Skeletal muscle tissue (tissue), 3 donors: ENCODE measurements at regions not wholly inside any gene's neighbourhood (a gene's known extent, or its start where the extent isn't known, plus 50 kb on each side); places are given as distances from the start of the nearest gene placed in this dataset.

ENCODE experiments used
- H3K27ac ChIP-seq: one replicate; pipeline ENCODE4 v1.7.0; 2013; ENCODE audit warnings: mild to moderate bottlenecking, low read depth, low read length, inconsistent platforms
- H3K27me3 ChIP-seq, 3 donors: one replicate each; pipeline ENCODE4 v1.7.0; 2013; ENCODE audit warnings: low read length in 3 of 3; ENCODE audit not compliant: control insufficient read depth in 3 of 3, insufficient read depth in 3 of 3
- H3K36me3 ChIP-seq, 3 donors: one replicate each; pipeline ENCODE4 v1.7.0; 2013; ENCODE audit warnings: low read length in 3 of 3; ENCODE audit not compliant: control insufficient read depth in 3 of 3, insufficient read depth in 3 of 3
- H3K4me1 ChIP-seq, 3 donors: one replicate each; pipeline ENCODE4 v1.7.0; 2013; ENCODE audit warnings: low read length in 3 of 3, mild to moderate bottlenecking in 3 of 3; ENCODE audit not compliant: control insufficient read depth in 3 of 3, insufficient read depth in 3 of 3
- H3K4me3 ChIP-seq, 3 donors: one replicate each; pipeline ENCODE4 v1.7.0; 2013; ENCODE audit warnings: low read length in 3 of 3
- H3K9ac ChIP-seq, 3 donors: one replicate each; pipeline ENCODE4 v1.7.0; 2013; ENCODE audit warnings: low read length in 3 of 3, mild to moderate bottlenecking in 3 of 3, moderate library complexity in 2 of 3, low read depth in 1 of 3
- H3K9me3 ChIP-seq, 3 donors: one replicate each; pipeline ENCODE4 v1.7.0; 2013; ENCODE audit warnings: low read length in 3 of 3; ENCODE audit not compliant: control insufficient read depth in 3 of 3
- donor health status: Osteomylitis.

DNA sequence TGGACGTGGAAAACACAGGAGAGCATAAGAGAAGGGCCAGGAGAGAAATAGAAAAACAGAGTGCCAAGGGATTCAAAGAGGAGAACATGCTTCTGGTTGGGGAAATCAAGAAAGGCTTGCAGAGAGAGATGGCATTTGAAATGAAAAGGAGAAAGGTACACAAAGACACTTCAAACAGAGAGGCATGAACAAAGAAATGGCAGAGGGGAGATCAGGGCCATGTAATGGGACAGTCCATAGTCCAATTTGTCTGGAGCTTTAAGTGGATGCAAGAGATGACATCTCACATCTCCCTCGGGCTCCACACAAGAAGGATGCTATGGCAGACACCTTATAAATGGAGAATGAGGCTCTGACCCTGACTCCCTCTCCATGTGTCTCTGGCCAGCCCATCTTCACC is 331.1 kb downstream of the MLLT3 start:
- H3K36me3 ChIP-seq, result no peaks in the 10 kb centered on the region
- H3K4me3 ChIP-seq, result no peak overlapping the region
- H3K4me1 ChIP-seq, result no peaks in the 10 kb centered on the region
- no peak overlapping the region for H3K9ac ChIP-seq
- H3K27me3 ChIP-seq, result peaks cover 0 to 3% (median 0%) of the 10 kb centered on the region in 3 donors
- H3K27ac ChIP-seq, result no peak overlapping the region
- no peaks in the 10 kb centered on the region for H3K9me3 ChIP-seq

DNA sequence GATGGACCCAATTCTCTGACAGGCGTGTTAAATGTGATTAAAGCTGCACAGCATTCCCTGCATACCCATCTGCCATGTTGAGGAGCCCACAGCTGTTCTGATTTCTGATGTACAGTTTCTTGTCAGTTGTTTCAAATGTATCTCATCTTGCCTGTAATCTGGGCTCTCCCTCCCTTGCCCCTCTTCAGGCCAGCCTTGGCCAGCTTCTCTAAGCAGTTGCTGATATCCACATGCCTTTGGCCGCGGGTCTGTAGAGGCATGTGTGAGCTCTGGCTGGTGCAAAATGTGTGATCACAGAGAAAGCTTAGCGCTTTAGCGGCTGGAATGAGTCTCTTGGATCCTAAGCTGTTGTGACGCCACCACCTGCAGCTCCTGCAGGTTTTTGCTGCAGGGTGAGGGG is 332.0 kb downstream of the MLLT3 start:
- H3K9me3 ChIP-seq, result no peaks in the 10 kb centered on the region
- H3K36me3 ChIP-seq, result no peaks in the 10 kb centered on the region
- no peak overlapping the region for H3K4me3 ChIP-seq
- H3K27ac ChIP-seq, result no peak overlapping the region
- no peaks in the 10 kb centered on the region for H3K4me1 ChIP-seq
- H3K9ac ChIP-seq, result no peak overlapping the region
- peaks cover 0 to 3% (median 0%) of the 10 kb centered on the region in 3 donors for H3K27me3 ChIP-seq

DNA sequence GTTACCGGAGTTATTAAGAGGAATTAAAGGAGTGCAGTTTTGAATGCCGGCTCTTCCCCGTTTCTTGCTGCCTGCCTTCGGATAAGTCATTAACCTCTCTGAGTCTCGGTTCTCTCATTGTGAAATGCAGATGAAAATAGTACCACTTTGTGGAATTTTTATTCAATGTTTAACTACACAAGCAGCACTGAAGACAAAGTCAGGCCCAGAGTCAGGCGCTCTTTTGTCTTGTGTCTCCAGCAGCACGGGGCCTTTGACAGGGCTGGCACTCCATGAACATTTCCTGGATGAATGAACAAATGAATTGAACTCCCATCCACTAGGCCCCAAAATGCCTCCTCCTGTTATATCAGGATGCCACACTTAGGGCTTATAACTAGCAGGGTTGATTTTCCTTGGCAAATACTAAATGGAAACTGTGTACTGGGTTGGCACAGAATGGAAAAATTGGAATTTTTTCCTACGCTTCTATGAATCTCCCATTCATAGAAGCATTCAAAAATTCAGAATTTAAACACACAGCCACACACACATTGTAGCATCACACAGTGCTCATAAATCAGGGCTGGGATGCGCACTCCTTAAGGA is 332.8 kb downstream of the MLLT3 start:
- Histone ChIP-seq H3K9ac (no peak overlapping the region), H3K27ac (no peak overlapping the region), H3K36me3 (no peaks in the 10 kb centered on the region), H3K27me3 (peaks cover 0 to 3% (median 0%) of the 10 kb centered on the region in 3 donors), H3K4me3 (no peak overlapping the region), H3K9me3 (no peaks in the 10 kb centered on the region), H3K4me1 (no peaks in the 10 kb centered on the region)

DNA sequence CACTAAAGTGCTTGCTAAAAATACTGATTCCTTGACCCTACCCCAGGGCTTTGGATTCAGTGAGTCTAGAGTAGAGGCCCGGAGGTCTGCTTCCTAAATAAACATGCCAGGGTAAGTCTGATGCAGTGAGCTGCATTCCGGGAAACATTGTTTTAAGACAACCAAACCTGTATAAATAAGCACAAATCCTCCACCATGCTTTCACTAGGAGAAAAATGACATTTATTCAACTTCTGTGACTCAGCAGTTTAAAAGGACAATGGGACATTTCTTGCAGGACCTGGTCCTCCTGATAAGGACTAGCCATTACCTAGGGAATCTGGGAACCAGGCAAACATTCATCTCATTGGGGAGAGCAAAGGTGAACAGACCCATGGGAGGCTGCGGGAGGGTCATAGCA is 335.3 kb downstream of the MLLT3 start:
- Histone ChIP-seq H3K27ac (no peak overlapping the region), H3K4me1 (no peaks in the 10 kb centered on the region)

DNA sequence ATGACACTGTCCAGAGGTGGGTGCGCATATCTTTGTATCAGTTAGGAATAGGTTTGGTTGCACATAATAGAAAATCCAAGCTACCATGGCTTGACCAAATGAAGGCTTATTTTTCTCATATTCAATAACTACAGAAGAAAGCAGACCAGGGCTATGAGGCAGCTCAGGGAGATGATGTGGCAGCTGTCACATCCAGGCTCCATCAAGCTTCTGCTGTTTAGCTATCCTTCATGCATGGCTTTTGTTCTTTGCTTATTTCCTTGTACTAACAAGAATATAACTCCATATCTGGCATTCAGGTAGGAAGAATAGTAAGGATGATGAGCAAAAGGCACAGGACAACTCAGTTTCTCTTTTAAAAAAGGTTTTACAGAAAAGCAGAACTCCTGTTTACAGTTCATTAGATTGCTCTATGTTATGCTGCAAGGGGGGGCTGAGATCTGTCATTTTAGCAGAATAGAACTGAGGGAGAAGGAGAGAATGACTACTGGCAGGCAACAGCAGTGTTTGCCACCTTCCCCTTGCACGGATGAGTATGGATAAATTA is 336.1 kb downstream of the MLLT3 start:
- Histone ChIP-seq H3K36me3 (no peaks in the 10 kb centered on the region), H3K27ac (no peak overlapping the region), H3K27me3 (peaks cover 0 to 3% (median 0%) of the 10 kb centered on the region in 3 donors), H3K9me3 (no peaks in the 10 kb centered on the region), H3K4me3 (no peak overlapping the region), H3K4me1 (no peaks in the 10 kb centered on the region), H3K9ac (no peak overlapping the region)

More for the DNA sequence above, 335.3 kb downstream of the MLLT3 start:
- H3K9ac ChIP-seq, result no peak overlapping the region
- H3K36me3 ChIP-seq, result no peaks in the 10 kb centered on the region
- no peaks in the 10 kb centered on the region for H3K9me3 ChIP-seq
- peaks cover 0 to 3% (median 0%) of the 10 kb centered on the region in 3 donors for H3K27me3 ChIP-seq
- H3K4me3 ChIP-seq, result no peak overlapping the region

DNA sequence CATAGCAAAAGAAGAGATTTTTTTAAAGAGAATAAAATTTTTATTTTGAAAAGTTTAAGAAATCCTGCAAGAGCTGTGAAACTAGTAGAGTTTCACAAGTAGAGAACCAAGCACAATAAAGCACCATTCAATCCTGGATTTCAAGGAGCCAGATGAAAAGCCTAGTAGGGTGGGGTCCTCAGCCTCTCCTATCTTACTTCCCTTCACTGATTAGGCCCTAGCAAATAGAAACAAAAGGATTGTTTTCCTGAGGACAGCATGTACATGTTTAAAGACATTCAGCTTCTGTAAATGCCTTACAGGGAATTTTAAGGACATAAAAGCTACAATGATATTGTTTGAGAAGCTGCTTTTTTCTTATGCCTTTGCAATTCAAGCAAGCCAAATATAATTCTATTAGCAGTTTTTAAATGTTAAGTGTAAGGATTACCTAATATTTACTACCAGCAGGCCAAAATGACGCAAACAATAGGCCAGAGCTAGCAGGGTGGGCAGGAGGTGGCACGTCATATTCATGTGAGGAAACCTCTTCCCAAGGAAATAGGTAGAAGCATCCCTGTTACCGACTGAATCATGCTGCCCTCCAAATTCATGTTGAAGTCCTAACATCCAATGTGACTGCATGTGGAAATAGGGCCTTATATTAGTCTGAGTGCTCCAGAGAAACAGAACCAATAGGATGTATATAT is 337.6 kb downstream of the MLLT3 start:
- no peak overlapping the region for H3K9ac ChIP-seq
- H3K9me3 ChIP-seq, result no peaks in the 10 kb centered on the region
- no peaks in the 10 kb centered on the region for H3K4me1 ChIP-seq
- H3K27me3 ChIP-seq, result no peaks in the 10 kb centered on the region
- no peak overlapping the region for H3K27ac ChIP-seq
- no peaks in the 10 kb centered on the region for H3K36me3 ChIP-seq
- no peak overlapping the region for H3K4me3 ChIP-seq

DNA sequence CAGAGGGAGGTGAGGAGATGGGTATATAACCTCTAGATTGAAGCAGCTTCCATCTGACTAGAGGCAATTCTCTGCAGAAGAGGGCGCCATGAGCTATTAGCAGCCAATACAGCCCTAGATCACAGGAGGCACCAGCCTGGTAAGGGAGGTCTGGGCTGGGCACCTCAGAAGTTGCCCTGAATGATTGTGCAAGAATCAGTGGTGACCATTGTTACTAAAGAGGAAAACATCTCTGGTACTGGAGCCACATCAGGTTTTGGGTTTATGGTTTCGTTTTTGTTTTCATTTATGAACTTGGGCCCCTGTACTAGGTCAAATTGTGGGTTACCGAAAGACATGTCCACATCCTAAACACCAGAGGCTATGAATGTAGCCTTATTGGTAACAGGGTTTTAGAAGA is 342.0 kb downstream of the MLLT3 start:
- H3K9me3 ChIP-seq, result no peaks in the 10 kb centered on the region
- no peaks in the 10 kb centered on the region for H3K27me3 ChIP-seq
- H3K27ac ChIP-seq, result no peak overlapping the region
- H3K9ac ChIP-seq, result no peak overlapping the region
- no peaks in the 10 kb centered on the region for H3K4me1 ChIP-seq
- no peak overlapping the region for H3K4me3 ChIP-seq
- H3K36me3 ChIP-seq, result no peaks in the 10 kb centered on the region

DNA sequence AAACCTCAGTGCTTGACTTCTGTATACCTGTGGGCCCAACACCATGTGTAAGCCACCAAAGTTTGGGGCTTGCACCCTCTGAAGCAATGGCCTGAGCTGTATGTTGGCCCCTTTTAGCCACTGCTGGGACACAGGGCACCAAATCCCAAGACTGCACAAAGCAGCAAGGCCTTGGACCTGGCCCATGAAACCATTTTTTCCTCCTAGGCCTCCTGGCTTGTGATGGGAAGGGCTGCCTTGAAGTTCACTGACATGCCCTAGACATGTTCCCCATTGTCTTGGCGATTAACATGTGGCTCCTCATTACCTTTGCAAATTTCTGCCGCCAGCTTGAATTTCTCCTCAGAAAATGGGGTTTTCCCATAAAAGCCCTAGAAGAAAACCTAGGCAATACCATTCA is 345.5 kb downstream of the MLLT3 start:
- Histone ChIP-seq H3K27me3 (no peaks in the 10 kb centered on the region), H3K36me3 (no peaks in the 10 kb centered on the region), H3K4me3 (no peak overlapping the region), H3K27ac (no peak overlapping the region), H3K9ac (no peak overlapping the region), H3K9me3 (no peaks in the 10 kb centered on the region), H3K4me1 (no peaks in the 10 kb centered on the region)

DNA sequence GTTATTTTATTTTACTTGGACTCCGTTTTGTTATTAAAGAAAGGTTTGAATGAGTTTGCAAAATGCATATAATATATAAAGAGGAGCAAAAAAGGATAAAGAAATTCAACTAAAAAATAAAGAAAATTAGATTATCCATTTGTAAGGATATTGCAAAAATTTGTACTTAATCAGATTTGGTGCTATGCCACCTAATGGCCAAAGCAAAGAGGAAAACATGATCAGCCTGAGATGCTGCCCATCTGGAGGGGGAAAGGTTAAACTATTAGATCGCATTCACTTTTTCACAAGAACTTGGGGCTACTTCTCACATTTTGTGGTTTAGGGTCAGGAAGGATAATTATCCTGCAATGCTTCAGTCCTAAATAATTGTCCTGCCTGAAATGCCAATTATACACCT is 350.6 kb downstream of the MLLT3 start:
- no peak overlapping the region for H3K9ac ChIP-seq
- no peaks in the 10 kb centered on the region for H3K27me3 ChIP-seq
- H3K9me3 ChIP-seq, result no peaks in the 10 kb centered on the region
- H3K27ac ChIP-seq, result no peak overlapping the region
- no peak overlapping the region for H3K4me3 ChIP-seq
- no peaks in the 10 kb centered on the region for H3K36me3 ChIP-seq
- H3K4me1 ChIP-seq, result no peaks in the 10 kb centered on the region

DNA sequence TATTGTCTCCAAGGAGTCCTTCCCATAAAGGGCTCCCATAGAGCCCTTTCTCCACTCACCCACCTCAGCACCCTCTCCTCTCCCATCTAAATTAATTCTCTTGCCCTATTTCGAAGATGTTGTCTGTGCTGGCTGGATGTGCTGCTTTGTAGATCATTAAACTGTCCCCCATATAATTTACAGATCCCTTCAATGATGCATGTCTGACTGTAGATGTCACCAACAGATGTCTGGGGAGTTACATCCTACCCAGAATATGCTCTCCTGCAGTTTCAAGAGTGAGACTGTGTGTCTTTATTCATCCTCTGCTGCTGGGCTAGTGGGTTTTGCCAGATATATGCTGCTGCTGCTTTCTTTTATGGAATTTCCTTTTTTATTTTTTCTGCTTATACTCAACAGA is 351.2 kb downstream of the MLLT3 start:
- no peak overlapping the region for H3K9ac ChIP-seq
- no peak overlapping the region for H3K4me3 ChIP-seq
- no peaks in the 10 kb centered on the region for H3K27me3 ChIP-seq
- H3K4me1 ChIP-seq, result no peaks in the 10 kb centered on the region
- no peaks in the 10 kb centered on the region for H3K9me3 ChIP-seq
- no peaks in the 10 kb centered on the region for H3K36me3 ChIP-seq
- H3K27ac ChIP-seq, result no peak overlapping the region
